Epithelial cell of proximal tubule (primary cell): ENCODE measurements at regions not wholly inside any gene's neighbourhood (a gene's known extent, or its start where the extent isn't known, plus 50 kb on each side); places are given as distances from the start of the nearest gene placed in this dataset.

Experiments used
- DNase-seq: peaks from one replicate; pipeline ENCODE4 v3.0.0-alpha.2; 2011; ENCODE audit warnings: low read depth
- H3K4me3 ChIP-seq: 2 replicates; pipeline ENCODE4 v1.5.1; 2011; ENCODE audit warnings: low read depth, mild to moderate bottlenecking, low read length
- TF ChIP-seq, protein P1 (sequence below): conservative IDR thresholded peaks from 2 replicates; pipeline ENCODE4 v1.5.1; 2012; ENCODE audit warnings: low read depth, mild to moderate bottlenecking, low read length

GRCh38 chr4:132386130-132386529, 763.0 kb upstream of the PCDH10 start:
- TF ChIP-seq, protein P1, sequence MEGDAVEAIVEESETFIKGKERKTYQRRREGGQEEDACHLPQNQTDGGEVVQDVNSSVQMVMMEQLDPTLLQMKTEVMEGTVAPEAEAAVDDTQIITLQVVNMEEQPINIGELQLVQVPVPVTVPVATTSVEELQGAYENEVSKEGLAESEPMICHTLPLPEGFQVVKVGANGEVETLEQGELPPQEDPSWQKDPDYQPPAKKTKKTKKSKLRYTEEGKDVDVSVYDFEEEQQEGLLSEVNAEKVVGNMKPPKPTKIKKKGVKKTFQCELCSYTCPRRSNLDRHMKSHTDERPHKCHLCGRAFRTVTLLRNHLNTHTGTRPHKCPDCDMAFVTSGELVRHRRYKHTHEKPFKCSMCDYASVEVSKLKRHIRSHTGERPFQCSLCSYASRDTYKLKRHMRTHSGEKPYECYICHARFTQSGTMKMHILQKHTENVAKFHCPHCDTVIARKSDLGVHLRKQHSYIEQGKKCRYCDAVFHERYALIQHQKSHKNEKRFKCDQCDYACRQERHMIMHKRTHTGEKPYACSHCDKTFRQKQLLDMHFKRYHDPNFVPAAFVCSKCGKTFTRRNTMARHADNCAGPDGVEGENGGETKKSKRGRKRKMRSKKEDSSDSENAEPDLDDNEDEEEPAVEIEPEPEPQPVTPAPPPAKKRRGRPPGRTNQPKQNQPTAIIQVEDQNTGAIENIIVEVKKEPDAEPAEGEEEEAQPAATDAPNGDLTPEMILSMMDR = no peak
- no peak overlapping the region for H3K4me3 ChIP-seq
- no peak for DNase-seq

- DNase-seq = no peak
- H3K4me3 ChIP-seq = no peak overlapping the region
- TF ChIP-seq, protein P1 = no peak
These were observed 762.0 kb upstream of the PCDH10 start for GRCh38 chr4:132387060-132387459.

DNA sequence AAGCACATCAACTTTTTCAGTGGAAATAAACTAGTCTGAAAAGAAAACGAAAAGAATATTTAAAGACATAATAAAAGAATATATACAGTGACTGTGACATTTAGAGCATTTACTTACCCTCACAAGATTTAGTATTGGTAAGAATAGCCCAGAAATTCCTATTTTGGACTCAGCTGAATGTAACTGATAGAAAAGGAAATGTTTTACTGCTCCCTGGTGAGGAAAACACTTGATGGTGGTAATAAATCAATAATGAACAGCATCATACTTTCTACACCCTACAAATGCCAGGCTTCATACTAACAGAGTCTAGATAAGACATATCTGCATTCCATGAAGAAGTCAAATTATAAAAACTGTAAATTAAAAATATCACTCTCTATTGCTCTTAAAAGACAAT, 753.5 kb upstream of the PCDH10 start:
- DNase-seq = no peak
- no peak overlapping the region for H3K4me3 ChIP-seq
- TF ChIP-seq, protein P1 = no peak

GRCh38 chr4:132396636-132397035, 752.5 kb upstream of the PCDH10 start:
- no peak overlapping the region for H3K4me3 ChIP-seq
- TF ChIP-seq, protein P1 = no peak
- no peak for DNase-seq

GRCh38 chr4:132417220-132417619, 731.9 kb upstream of the PCDH10 start:
- TF ChIP-seq, protein P1 = no peak
- DNase-seq = no peak
- no peak overlapping the region for H3K4me3 ChIP-seq

DNA sequence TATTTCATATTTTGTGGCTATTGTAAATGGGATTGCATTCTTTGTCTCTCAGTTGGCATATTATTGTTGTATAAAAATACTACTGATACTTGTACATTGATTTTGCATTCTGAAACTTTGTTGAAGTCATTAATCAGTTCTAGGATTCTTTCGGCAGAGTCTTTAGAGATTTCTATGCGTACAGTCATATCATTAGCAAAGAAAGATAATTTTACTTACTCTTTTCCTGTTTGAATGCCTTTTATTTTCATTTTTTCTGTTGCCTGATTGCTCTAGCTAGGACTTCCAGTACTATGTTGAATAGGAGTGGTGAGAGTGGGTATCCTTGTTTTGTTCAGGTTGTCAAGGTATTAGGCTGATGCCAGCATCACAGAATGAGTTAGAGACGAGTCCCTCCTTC, 722.0 kb upstream of the PCDH10 start:
- no peak overlapping the region for H3K4me3 ChIP-seq
- TF ChIP-seq, protein P1 = no peak
- DNase-seq = no peak

DNA sequence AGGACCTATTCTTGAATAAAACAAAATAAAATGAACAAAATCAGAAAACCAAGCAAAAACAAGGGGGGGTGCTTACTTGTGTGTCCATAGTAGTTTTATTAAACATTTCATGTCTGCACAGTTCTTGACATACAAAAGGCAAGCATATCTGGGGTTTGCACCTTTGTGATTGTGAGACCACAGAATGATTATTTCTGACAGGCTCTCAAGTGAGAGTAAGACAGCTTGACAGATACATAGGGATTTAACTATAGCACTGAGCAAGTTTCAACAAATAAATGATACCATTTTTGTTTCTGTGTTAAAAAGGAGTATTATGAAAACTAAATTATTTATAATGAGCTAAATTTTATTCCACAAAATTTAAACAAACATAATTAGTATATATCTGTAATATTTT, 712.0 kb upstream of the PCDH10 start:
- DNase-seq = no peak
- H3K4me3 ChIP-seq = no peak overlapping the region
- TF ChIP-seq, protein P1 = no peak
